ENCODE measurements at regions not wholly inside any gene's neighbourhood (a gene's known extent, or its start where the extent isn't known, plus 50 kb on each side); places are given as distances from the start of the nearest gene placed in this dataset.
"Not testable (repeated sequence)": the region's sequence is repeated elsewhere in the genome, so short reads cannot be mapped to it uniquely, and the experiment has no call there.

GRCh38 chr6:122265755-122266154 is 133.7 kb upstream of the HSF2 start:
- no peak overlapping the region for H3K27ac Mint-ChIP-seq
- no peak overlapping the region for H3K4me3 Mint-ChIP-seq
- peaks cover 7% of the 10 kb centered on the region for H3K27me3 Mint-ChIP-seq (ENCODE audit: low read depth)
- no peaks in the 10 kb centered on the region for H3K4me1 Mint-ChIP-seq
- no peaks in the 10 kb centered on the region for H3K36me3 Mint-ChIP-seq (ENCODE audit: low read depth)
- no peak for TF ChIP-seq CTCF (IDR thresholded peaks at IDR 0.05; ENCODE audit: unreplicated experiment in 3 of 3)
- H3K9me3 Mint-ChIP-seq = peaks cover 3% of the 10 kb centered on the region

- Mint-ChIP-seq H3K4me3 (no peak overlapping the region), H3K4me1 (no peaks in the 10 kb centered on the region), H3K36me3 (ENCODE audit: low read depth) (no peaks in the 10 kb centered on the region), H3K27me3 (ENCODE audit: low read depth) (peaks cover 7% of the 10 kb centered on the region), H3K27ac (no peak overlapping the region), H3K9me3 (peaks cover 3% of the 10 kb centered on the region)
- TF ChIP-seq CTCF (IDR thresholded peaks at IDR 0.05; ENCODE audit: unreplicated experiment in 3 of 3) = no peak
Observed at GRCh38 chr6:122268394-122268793, 131.1 kb upstream of the HSF2 start.

GRCh38 chr6:122276637-122277036 is 122.8 kb upstream of the HSF2 start:
- Mint-ChIP-seq H3K27ac (no peak overlapping the region), H3K4me1 (no peaks in the 10 kb centered on the region), H3K27me3 (ENCODE audit: low read depth) (no peaks in the 10 kb centered on the region), H3K9me3 (no peaks in the 10 kb centered on the region), H3K4me3 (no peak overlapping the region), H3K36me3 (ENCODE audit: low read depth) (no peaks in the 10 kb centered on the region)
- no peak for TF ChIP-seq CTCF (IDR thresholded peaks at IDR 0.05; ENCODE audit: unreplicated experiment in 3 of 3)

- H3K36me3 Mint-ChIP-seq (ENCODE audit: low read depth); H3K9me3 Mint-ChIP-seq; H3K27ac Mint-ChIP-seq; H3K4me3 Mint-ChIP-seq; H3K4me1 Mint-ChIP-seq; H3K27me3 Mint-ChIP-seq (ENCODE audit: low read depth): not testable (repeated sequence)
Observed at GRCh38 chr6:122280105-122281021, 119.1 kb upstream of the HSF2 start.

GRCh38 chr6:122283884-122284283 is 115.6 kb upstream of the HSF2 start:
- H3K36me3 Mint-ChIP-seq (ENCODE audit: low read depth) = no peaks in the 10 kb centered on the region
- no peaks in the 10 kb centered on the region for H3K9me3 Mint-ChIP-seq
- H3K27ac Mint-ChIP-seq = no peak overlapping the region
- no peaks in the 10 kb centered on the region for H3K4me1 Mint-ChIP-seq
- no peak overlapping the region for H3K4me3 Mint-ChIP-seq
- no peak for TF ChIP-seq CTCF (IDR thresholded peaks at IDR 0.05; ENCODE audit: unreplicated experiment in 3 of 3)
- H3K27me3 Mint-ChIP-seq (ENCODE audit: low read depth) = peaks cover 4% of the 10 kb centered on the region

GRCh38 chr6:122284848-122285247 is 114.6 kb upstream of the HSF2 start:
- H3K36me3 Mint-ChIP-seq (ENCODE audit: low read depth) = no peaks in the 10 kb centered on the region
- H3K9me3 Mint-ChIP-seq = no peaks in the 10 kb centered on the region
- H3K27ac Mint-ChIP-seq = no peak overlapping the region
- H3K27me3 Mint-ChIP-seq (ENCODE audit: low read depth) = peaks cover 4% of the 10 kb centered on the region
- peaks cover 4% of the 10 kb centered on the region for H3K4me1 Mint-ChIP-seq
- H3K4me3 Mint-ChIP-seq = no peak overlapping the region
- TF ChIP-seq CTCF (IDR thresholded peaks at IDR 0.05; ENCODE audit: unreplicated experiment in 3 of 3) = no peak

All from nephron (organoid).